AG09319 (cell line): ENCODE measurements at regions not wholly inside any gene's neighbourhood (a gene's known extent, or its start where the extent isn't known, plus 50 kb on each side); places are given as distances from the start of the nearest gene placed in this dataset.

Experiments
- DNase-seq: peaks from one replicate; pipeline ENCODE4 v3.0.0-alpha.2; 2010; ENCODE audit warnings: low read depth; ENCODE audit errors: extremely low read depth
- CTCF ChIP-seq: IDR thresholded peaks from 2 replicates; pipeline ENCODE4 v1.5.1; 2011; ENCODE audit warnings: low read depth, mild to moderate bottlenecking, inconsistent platforms, low read length, moderate library complexity

DNA sequence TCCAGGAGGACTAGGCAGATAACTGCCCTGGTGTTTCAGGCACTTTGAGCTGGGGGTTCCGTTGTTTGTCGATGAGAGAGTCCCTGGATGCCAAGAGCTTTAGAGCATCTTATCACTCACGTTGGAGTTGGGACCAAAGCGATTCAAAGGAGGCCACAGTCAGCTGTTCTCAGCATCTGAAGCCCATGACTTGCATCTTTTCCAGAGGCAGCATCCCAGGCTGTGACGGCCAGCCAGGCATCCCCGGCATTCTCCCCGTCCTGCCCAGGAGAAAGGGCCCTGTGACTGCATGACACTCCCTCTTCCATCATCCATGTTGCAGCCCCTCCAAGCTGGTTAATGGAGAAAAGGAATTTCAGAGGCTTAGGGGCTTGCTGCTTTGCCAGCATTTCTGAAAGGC lies 520.3 kb downstream of the CDH26 start:
- no peak for TF ChIP-seq CTCF
- DNase-seq = no peak

DNA sequence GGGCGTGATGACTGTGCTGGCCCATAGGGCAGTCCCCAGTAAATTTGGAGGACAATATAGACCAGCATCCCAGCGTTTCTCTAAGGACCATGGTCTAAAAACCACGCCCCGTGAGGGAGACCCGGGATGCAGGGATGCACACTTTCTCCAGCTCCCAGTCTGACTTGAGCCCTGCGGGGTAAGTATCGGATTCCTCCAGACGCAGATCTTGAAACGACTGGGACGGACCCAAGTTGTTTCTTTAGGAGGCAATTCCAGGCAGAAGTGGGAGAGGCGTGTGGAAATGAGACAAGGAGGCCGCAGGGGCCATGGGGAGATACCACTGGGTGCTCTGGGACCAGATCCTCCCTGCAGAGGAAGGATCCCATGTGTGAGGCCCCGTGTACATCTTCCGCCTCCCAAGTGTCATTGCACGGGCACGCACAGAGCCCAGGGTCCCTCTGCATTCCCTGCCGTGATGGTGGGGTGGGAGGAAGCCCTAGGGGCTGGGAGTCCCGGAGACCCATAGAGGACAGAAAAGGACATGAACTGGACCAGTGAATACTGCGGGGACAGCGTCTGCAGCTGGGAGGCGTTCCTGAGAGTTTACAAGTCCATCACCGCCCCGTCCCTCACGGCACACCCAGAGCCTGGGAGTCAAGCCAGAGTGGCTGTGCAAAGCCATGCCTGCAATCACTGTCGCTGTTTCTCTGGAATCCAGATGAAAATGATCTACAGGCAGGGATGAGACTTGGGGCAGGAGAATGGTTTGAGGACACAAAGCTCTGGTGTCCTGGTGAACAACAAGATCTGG lies 522.9 kb downstream of the CDH26 start:
- TF ChIP-seq CTCF = no peak
- no peak for DNase-seq

- no peak for TF ChIP-seq CTCF
- DNase-seq = no peak
Measured at GRCh38 chr20:60481743-60482133, 523.5 kb downstream of the CDH26 start.

DNA sequence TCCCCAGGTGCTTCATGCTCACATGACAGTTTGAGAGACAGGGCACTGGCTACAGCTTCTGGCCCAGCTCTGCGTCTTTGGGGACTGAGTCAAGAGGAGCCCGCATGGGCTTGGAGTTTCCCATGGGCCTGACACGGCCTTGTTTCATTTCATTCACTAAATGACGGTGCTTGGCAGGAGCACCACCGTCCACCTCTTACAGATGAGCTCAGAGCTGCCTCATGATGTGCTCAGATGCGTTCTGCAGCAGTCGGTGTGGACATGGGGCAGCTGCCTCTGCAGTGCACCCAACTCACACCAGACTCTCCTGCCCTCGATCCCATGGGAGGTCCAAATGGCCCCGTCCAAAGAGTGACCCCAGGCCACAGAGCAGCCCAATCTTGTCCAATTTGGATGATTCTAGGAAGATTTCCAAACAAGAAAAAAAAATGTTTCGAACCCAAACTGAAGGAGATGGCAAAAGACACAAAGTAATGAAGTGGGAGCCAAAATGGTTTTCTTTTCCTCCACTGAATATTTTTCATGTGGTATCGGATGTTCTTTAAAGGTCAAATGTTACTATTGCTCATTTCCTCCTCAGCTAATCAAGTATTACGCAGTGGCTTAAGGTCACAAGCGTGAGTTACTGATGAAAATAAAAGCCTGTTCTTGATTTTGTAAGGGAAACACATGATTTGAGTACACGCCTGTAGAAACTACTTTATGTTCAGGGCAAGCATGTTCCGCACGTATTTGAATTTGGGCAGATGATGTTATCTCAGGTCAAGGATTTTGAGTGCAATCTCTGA lies 524.2 kb downstream of the CDH26 start:
- peak; percentile 8 for DNase-seq
- TF ChIP-seq CTCF = no peak

GRCh38 chr20:60483371-60483770 lies 525.1 kb downstream of the CDH26 start:
- no peak for TF ChIP-seq CTCF
- no peak for DNase-seq

DNA sequence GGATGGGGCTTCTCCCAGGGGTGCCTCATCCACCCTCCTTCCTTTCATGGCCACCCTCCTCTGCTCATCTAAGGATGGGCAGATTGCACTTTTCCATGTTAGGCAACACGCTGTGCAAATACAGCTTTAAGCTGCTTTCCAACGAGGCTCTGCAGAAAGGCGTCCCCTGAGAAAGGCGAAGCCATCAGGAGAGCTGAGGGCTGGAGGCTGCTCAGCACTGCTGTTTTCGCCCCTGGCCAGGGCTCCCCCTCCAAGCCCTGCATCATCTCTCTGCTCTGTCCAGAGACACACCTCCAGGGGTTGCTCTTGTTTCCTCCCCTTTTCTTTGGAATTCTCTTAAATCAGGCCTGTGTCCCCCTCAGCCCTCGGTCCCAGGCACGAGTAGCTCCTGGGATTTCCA lies 526.1 kb downstream of the CDH26 start:
- TF ChIP-seq CTCF = no peak

More for the DNA sequence above, 526.1 kb downstream of the CDH26 start:
- DNase-seq = no peak
